ENCODE measurements at regions not wholly inside any gene's neighbourhood (a gene's known extent, or its start where the extent isn't known, plus 50 kb on each side); places are given as distances from the start of the nearest gene placed in this dataset.

DNA sequence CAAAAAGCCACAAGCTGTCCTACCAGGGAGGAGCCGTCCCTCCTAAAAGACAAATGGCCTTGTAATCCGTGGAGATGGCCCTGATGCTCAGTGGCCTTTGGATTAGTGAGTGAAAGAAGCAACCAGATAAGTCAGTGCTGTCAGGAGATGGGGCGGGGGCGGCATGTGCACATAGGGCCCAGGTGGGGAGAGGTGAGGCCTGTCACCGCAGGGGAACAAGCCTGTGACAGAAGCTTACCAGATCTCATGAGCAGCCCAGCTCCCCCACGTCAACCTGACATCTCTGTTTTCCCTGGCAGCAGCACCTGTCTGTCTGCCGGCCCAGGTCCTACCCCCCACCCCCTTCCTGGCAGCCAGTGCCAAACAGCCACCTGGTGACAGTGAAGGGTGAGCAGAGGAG lies 162.6 kb downstream of the BUD13 start:
- Histone ChIP-seq H3K27ac (no peak overlapping the region), H3K4me3 (no peak overlapping the region), H3K4me1 (replicated peaks) (no peaks in the 10 kb centered on the region), H3K36me3 (no peaks in the 10 kb centered on the region), H3K27me3 (replicated peaks) (no peaks in the 10 kb centered on the region), H3K9me3 (replicated peaks) (no peaks in the 10 kb centered on the region)
- no peak for DNase-seq (ENCODE audit: low read depth in 1 of 2, low spot score in 2 of 2)

- Histone ChIP-seq H3K36me3 (no peaks in the 10 kb centered on the region), H3K4me1 (replicated peaks) (no peaks in the 10 kb centered on the region), H3K27me3 (replicated peaks) (no peaks in the 10 kb centered on the region), H3K27ac (no peak overlapping the region), H3K9me3 (replicated peaks) (no peaks in the 10 kb centered on the region), H3K4me3 (no peak overlapping the region)
- no peak for DNase-seq (ENCODE audit: low read depth in 1 of 2, low spot score in 2 of 2)
Observed at GRCh38 chr11:116607027-116607426, 165.8 kb downstream of the BUD13 start.

DNA sequence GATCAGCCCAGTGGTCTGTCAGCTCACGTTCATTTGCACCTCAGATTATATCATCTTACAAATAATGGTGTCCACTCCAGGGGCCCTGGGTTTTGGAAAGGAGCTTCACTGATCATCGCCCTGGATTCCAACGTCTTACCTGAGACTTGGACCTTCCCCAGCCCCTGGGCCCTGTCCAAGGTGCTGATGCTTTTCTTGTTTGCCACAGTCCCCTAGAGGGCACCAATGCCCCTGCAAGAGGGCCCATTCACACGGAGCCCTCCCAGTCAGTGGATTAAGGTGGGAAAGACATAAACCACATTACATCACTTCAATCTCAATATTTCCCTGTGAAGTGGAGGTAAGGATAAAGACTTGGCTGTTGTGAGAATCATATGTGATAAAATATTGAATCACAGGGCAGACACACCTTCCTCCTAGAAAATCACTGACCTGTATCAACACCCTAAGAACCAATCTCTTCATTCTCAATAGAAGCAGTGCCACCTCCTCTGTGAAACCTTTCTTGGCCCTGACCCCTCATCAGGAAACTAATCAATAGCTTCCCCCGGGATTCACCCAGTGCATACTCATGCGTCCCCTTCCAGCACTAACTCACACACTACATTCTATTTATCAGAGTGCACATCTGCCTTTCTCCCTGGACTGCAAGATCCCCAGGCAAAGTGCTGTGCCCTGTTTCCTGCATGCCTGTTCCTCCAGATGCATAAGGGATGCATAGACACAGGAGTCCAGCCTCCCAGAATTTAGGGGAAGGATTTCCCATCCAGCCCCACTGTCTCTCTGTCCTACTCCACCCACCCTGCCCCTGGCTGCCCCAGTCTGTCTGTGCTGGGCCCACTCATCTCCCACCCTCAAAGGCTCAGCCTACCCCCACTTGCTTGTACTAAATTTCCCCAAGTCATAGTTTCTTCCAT lies 167.0 kb downstream of the BUD13 start:
- no peaks in the 10 kb centered on the region for H3K36me3 ChIP-seq
- DNase-seq (ENCODE audit: low read depth in 1 of 2, low spot score in 2 of 2), result peak in 1 of 2 experiments; percentile 2
- H3K4me3 ChIP-seq, result no peak overlapping the region
- no peaks in the 10 kb centered on the region for H3K9me3 ChIP-seq (replicated peaks)
- no peaks in the 10 kb centered on the region for H3K27me3 ChIP-seq (replicated peaks)
- H3K27ac ChIP-seq, result no peak overlapping the region
- no peaks in the 10 kb centered on the region for H3K4me1 ChIP-seq (replicated peaks)

DNA sequence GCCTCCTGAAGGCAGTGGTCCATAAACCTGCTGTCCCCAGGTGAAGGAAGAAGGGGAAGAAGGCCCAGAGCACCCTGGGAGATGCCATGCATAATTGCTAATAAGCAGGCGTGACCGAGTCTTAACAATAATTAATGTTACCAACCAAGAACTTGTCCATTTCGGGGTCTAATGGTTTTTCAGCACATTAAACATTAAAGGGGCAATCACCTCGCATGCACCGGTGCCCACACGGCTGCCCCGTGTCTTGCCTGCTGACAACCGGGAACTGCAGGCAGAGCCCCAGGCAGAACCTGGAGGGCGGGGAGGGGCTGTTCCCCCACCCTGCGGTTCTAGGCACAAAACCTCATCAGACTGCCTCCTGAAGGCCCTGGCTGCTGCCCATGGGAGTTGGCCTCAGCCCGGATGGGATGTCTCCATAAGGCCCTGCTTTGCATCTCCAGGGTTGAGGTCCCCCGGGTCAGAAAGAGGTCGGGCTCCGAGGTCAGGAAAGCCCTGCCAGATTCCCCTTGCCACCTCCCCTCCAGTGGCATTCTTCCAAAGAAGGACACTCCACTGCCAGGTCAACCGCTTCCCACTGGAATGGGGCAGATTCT lies 169.0 kb downstream of the BUD13 start:
- H3K4me1 ChIP-seq (replicated peaks), result no peaks in the 10 kb centered on the region
- no peaks in the 10 kb centered on the region for H3K36me3 ChIP-seq
- H3K27ac ChIP-seq, result no peak overlapping the region
- H3K4me3 ChIP-seq, result no peak overlapping the region
- no peaks in the 10 kb centered on the region for H3K9me3 ChIP-seq (replicated peaks)
- no peaks in the 10 kb centered on the region for H3K27me3 ChIP-seq (replicated peaks)
- DNase-seq (ENCODE audit: low read depth in 1 of 2, low spot score in 2 of 2), result no peak

- Histone ChIP-seq H3K36me3 (no peaks in the 10 kb centered on the region), H3K27ac (no peak overlapping the region), H3K4me3 (no peak overlapping the region), H3K9me3 (replicated peaks) (no peaks in the 10 kb centered on the region), H3K27me3 (replicated peaks) (no peaks in the 10 kb centered on the region), H3K4me1 (replicated peaks) (no peaks in the 10 kb centered on the region)
- no peak for DNase-seq (ENCODE audit: low read depth in 1 of 2, low spot score in 2 of 2)
Observed at GRCh38 chr11:116602637-116602942, 170.2 kb downstream of the BUD13 start.

DNA sequence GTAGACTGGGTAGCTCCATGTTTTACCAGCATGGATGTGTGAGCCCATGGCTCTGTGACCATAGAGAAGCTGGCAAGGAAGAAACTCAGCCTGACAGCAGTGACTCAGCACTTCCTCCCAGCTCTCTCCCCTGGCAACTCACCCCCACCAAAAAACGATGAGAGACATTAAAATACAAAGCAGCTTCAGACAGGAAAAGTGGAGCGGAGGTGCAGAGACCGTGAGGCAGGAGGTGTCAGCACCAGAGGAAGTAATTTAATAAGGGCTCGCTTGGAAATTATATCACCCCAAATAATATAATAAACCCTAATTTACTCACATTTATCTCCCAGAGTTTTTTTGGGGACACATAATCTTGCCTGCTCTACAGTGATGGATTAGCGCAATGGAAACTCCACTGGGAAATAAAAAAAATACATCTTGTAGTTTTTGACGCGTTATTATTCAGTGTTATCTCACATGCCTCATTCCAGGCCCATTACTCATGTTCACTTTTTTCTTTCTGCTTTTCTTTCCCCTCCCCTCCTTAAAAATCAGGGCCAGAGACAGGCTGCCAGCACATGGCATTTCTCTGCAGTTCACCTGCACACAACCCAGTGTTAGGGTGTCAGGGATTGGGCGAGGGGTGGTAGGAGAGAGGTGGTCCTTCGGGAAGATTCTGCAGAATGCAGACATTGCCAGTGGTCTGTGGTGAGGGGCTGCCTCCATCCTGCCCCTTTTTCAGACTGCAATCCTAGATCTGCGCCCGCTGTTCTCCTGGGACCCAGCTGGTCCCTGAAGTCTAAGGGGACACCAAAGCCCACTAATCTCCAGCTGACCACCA lies 170.8 kb downstream of the BUD13 start:
- Histone ChIP-seq H3K4me1 (replicated peaks) (no peaks in the 10 kb centered on the region), H3K36me3 (no peaks in the 10 kb centered on the region), H3K27me3 (replicated peaks) (no peaks in the 10 kb centered on the region), H3K4me3 (no peak overlapping the region), H3K9me3 (replicated peaks) (no peaks in the 10 kb centered on the region), H3K27ac (no peak overlapping the region)
- DNase-seq (ENCODE audit: low read depth in 1 of 2, low spot score in 2 of 2), result no peak

- DNase-seq (ENCODE audit: low read depth in 1 of 2, low spot score in 2 of 2), result no peak
- Histone ChIP-seq H3K4me3 (no peak overlapping the region), H3K9me3 (replicated peaks) (no peaks in the 10 kb centered on the region), H3K27ac (no peak overlapping the region), H3K4me1 (replicated peaks) (no peaks in the 10 kb centered on the region), H3K36me3 (no peaks in the 10 kb centered on the region), H3K27me3 (replicated peaks) (no peaks in the 10 kb centered on the region)
Observed at GRCh38 chr11:116600930-116601329, 171.9 kb downstream of the BUD13 start.

- no peaks in the 10 kb centered on the region for H3K4me1 ChIP-seq (replicated peaks)
- no peaks in the 10 kb centered on the region for H3K36me3 ChIP-seq
- no peak overlapping the region for H3K27ac ChIP-seq
- DNase-seq (ENCODE audit: low read depth in 1 of 2, low spot score in 2 of 2), result no peak
- no peaks in the 10 kb centered on the region for H3K9me3 ChIP-seq (replicated peaks)
- H3K27me3 ChIP-seq (replicated peaks), result no peaks in the 10 kb centered on the region
- H3K4me3 ChIP-seq, result no peak overlapping the region
Observed at GRCh38 chr11:116598556-116598955, 174.2 kb downstream of the BUD13 start.

GRCh38 chr11:116598036-116598435 lies 174.8 kb downstream of the BUD13 start:
- Histone ChIP-seq H3K27ac (no peak overlapping the region), H3K4me3 (no peak overlapping the region), H3K9me3 (replicated peaks) (no peaks in the 10 kb centered on the region), H3K4me1 (replicated peaks) (no peaks in the 10 kb centered on the region), H3K27me3 (replicated peaks) (no peaks in the 10 kb centered on the region), H3K36me3 (no peaks in the 10 kb centered on the region)
- no peak for DNase-seq (ENCODE audit: low read depth in 1 of 2, low spot score in 2 of 2)

DNA sequence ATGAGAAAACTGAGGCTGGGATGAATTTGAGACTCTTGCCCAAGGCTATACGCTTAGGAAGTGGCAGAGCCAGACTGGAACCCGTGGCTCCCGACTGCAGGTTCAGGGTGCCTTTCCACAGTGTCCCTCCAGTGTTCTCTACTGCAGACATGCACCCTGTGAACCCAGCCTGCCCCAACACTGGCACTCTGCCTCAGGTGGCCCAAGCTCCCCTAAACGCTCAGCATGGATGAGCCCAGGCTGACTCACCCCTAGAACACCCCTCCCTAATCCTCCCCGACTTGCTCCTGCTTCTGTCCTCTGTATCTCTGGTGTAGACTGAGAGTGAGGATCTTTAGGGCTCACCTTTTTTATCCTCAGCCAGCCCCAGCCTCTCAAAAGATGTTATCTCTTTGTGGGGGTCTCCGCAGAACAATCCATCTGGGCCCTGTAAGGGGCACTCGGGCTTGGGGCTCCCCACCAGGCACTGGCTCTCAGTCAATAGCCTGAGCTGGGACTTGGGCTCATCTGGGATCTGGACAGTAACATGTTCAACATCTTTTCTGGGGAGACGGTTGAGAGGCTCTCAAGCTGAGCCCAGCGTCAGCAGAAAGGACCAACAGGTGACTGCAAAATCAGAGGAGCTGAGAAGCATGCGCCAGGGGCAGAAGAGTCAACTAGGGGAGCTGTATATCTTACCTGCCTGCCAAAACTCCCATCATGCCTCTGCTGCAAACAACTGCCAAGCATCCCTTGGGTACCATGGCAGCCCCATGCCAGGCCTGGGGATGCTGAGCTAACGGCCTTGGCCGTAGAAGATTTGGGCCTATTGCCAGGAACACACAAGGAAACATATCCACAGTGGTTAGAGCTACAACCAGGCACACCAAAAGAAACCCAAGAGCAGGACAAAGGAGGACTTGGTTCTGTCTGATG lies 176.2 kb downstream of the BUD13 start:
- no peak overlapping the region for H3K4me3 ChIP-seq
- H3K36me3 ChIP-seq, result no peaks in the 10 kb centered on the region
- no peaks in the 10 kb centered on the region for H3K27me3 ChIP-seq (replicated peaks)
- DNase-seq (ENCODE audit: low read depth in 1 of 2, low spot score in 2 of 2), result no peak
- no peak overlapping the region for H3K27ac ChIP-seq
- no peaks in the 10 kb centered on the region for H3K4me1 ChIP-seq (replicated peaks)
- H3K9me3 ChIP-seq (replicated peaks), result no peaks in the 10 kb centered on the region

- Histone ChIP-seq H3K36me3 (no peaks in the 10 kb centered on the region), H3K9me3 (replicated peaks) (no peaks in the 10 kb centered on the region), H3K27ac (no peak overlapping the region), H3K4me1 (replicated peaks) (no peaks in the 10 kb centered on the region), H3K4me3 (no peak overlapping the region), H3K27me3 (replicated peaks) (no peaks in the 10 kb centered on the region)
- no peak for DNase-seq (ENCODE audit: low read depth in 1 of 2, low spot score in 2 of 2)
Observed at GRCh38 chr11:116595305-116595880, 177.4 kb downstream of the BUD13 start.

DNA sequence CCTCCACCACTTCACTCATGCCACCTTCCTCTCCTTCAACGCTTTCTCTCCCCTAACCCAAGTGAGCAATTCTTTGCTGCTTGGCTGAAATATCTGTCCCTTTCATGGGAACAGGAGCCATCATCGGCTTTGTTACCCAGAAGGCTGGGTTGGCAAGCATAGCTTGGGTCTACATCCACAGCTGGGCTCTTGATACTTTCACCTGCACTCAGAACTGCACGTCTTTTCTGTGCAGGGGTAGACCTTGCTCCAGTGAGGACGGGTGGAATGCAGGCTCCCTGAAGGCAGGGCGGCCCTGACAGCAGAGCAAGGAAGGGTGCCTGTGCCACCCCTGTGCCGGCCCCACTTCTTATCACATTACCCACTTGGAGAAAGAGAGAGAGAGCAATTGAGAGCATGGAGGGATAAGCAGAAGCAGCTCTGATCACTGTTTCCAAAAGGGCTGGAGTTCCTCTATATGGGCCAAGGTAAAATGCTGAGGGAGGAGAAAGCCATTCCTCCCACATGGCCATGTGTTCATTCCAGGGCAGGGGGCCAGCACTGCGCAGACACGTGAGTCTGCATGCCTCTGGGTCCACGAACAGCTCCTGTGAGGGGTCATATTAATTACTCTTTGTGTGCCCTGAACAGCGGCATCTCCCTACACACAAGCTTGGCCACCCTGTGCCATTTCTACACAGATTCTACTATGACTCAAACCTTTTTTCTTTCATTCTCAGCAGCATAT lies 181.8 kb downstream of the BUD13 start:
- Histone ChIP-seq H3K9me3 (replicated peaks) (no peaks in the 10 kb centered on the region), H3K27me3 (replicated peaks) (no peaks in the 10 kb centered on the region), H3K27ac (no peak overlapping the region), H3K4me1 (replicated peaks) (no peaks in the 10 kb centered on the region), H3K4me3 (no peak overlapping the region), H3K36me3 (no peaks in the 10 kb centered on the region)
- no peak for DNase-seq (ENCODE audit: low read depth in 1 of 2, low spot score in 2 of 2)

Data from SJSA1 (cell line).